Nephron (organoid): ENCODE measurements at regions not wholly inside any gene's neighbourhood (a gene's known extent, or its start where the extent isn't known, plus 50 kb on each side); places are given as distances from the start of the nearest gene placed in this dataset.
A peak's percentile ranks its signal among the peaks of the same experiment; 100 is the strongest.

ENCODE experiments used
- H3K27ac Mint-ChIP-seq, 3 experiments: 2 replicates each; pipeline ENCODE4 v1.8.0; 2020; ENCODE audit warnings: mixed read lengths in 3 of 3, mild to moderate bottlenecking in 2 of 3, moderate library complexity in 1 of 3
- H3K27me3 Mint-ChIP-seq: 2 replicates; pipeline ENCODE4 v1.8.0; 2021; ENCODE audit warnings: low read depth, mild to moderate bottlenecking, moderate library complexity, mixed read lengths
- H3K36me3 Mint-ChIP-seq: 2 replicates; pipeline ENCODE4 v1.8.0; 2020; ENCODE audit warnings: low read depth, mixed read lengths
- H3K4me1 Mint-ChIP-seq: 2 replicates; pipeline ENCODE4 v1.8.0; 2020; ENCODE audit warnings: mixed read lengths
- H3K4me3 Mint-ChIP-seq, 3 experiments: 2 replicates each; pipeline ENCODE4 v1.8.0; 2020; ENCODE audit warnings: mild to moderate bottlenecking in 3 of 3, mixed read lengths in 3 of 3, moderate library complexity in 2 of 3
- H3K9me3 Mint-ChIP-seq: 2 replicates; pipeline ENCODE4 v1.8.0; 2020; ENCODE audit warnings: mixed read lengths
- TF ChIP-seq, protein P1 (sequence below), 3 experiments: fragments of 200-600 bp; sonication (generic); IDR thresholded peaks; one replicate each; pipeline ENCODE4 v1.5.0; 2021; ENCODE audit warnings: antibody characterized with exemption in 3 of 3; ENCODE audit not compliant: unreplicated experiment in 3 of 3

- TF ChIP-seq, protein P1, sequence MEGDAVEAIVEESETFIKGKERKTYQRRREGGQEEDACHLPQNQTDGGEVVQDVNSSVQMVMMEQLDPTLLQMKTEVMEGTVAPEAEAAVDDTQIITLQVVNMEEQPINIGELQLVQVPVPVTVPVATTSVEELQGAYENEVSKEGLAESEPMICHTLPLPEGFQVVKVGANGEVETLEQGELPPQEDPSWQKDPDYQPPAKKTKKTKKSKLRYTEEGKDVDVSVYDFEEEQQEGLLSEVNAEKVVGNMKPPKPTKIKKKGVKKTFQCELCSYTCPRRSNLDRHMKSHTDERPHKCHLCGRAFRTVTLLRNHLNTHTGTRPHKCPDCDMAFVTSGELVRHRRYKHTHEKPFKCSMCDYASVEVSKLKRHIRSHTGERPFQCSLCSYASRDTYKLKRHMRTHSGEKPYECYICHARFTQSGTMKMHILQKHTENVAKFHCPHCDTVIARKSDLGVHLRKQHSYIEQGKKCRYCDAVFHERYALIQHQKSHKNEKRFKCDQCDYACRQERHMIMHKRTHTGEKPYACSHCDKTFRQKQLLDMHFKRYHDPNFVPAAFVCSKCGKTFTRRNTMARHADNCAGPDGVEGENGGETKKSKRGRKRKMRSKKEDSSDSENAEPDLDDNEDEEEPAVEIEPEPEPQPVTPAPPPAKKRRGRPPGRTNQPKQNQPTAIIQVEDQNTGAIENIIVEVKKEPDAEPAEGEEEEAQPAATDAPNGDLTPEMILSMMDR (IDR thresholded peaks at IDR 0.05; ENCODE audit: unreplicated experiment in 3 of 3): no peak
- Mint-ChIP-seq H3K9me3 (no peaks in the 10 kb centered on the region), H3K27ac (no peak overlapping the region), H3K27me3 (peaks cover 66% of the 10 kb centered on the region), H3K36me3 (no peaks in the 10 kb centered on the region), H3K4me1 (no peaks in the 10 kb centered on the region), H3K4me3 (no peak overlapping the region)
Observed at GRCh38 chr15:69842851-69843250, 254.9 kb downstream of the TLE3 start.

- H3K36me3 Mint-ChIP-seq: no peaks in the 10 kb centered on the region
- no peaks in the 10 kb centered on the region for H3K4me1 Mint-ChIP-seq
- no peak overlapping the region for H3K4me3 Mint-ChIP-seq
- peaks cover 67% of the 10 kb centered on the region for H3K27me3 Mint-ChIP-seq
- H3K27ac Mint-ChIP-seq: no peak overlapping the region
- TF ChIP-seq, protein P1 (IDR thresholded peaks at IDR 0.05; ENCODE audit: unreplicated experiment in 3 of 3): no peak
- no peaks in the 10 kb centered on the region for H3K9me3 Mint-ChIP-seq
Observed at GRCh38 chr15:69843276-69843899, 254.3 kb downstream of the TLE3 start.

DNA sequence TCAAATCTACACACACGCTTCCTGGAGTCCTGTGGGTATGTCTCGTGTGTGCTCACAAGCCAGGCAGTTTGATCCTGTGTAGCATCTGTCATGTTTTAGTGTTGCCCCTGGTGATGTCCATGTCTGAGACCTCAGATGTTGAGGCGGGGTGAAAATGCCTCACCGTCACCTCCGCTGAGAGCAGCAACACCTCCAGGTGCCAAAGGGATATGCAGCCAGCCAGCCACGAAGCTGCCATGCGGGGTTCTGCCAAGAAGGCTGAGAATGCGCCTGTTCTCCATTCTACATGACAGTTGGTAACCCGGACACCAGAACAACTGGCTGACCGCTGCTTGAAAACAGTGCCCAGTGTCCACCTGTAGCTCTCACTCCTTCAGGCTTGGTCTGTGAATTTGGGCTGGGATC is 253.8 kb downstream of the TLE3 start:
- no peaks in the 10 kb centered on the region for H3K4me1 Mint-ChIP-seq

DNA sequence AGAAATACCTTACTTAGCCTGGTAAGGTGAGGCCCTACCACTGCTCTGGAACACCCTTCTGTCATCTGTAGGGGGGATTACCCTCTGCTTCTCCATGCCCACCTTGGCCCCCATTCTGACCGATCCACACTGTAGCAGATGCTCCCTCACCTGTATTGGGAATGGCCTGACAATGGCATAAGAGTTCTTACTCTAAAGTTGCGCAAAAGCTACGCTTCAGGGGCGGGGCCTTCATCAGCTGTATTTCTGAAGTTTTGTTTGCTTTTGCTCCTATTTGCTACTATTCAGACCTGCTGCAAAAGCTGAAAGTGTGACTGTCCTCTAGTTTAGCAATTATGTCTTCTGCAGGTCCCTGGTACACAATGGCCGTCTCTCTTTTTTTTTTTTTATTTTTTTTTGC is 252.6 kb downstream of the TLE3 start:
- Mint-ChIP-seq H3K27me3 (peaks cover 70% of the 10 kb centered on the region), H3K9me3 (no peaks in the 10 kb centered on the region), H3K36me3 (no peaks in the 10 kb centered on the region), H3K4me3 (no peak overlapping the region), H3K27ac (no peak overlapping the region), H3K4me1 (no peaks in the 10 kb centered on the region)
- TF ChIP-seq, protein P1 (IDR thresholded peaks at IDR 0.05; ENCODE audit: unreplicated experiment in 3 of 3): no peak

More for the DNA sequence above, 253.8 kb downstream of the TLE3 start:
- Mint-ChIP-seq H3K27me3 (peaks cover 69% of the 10 kb centered on the region), H3K27ac (peak overlapping the region in 1 of 3 experiments; percentile 22), H3K4me3 (no peak overlapping the region), H3K36me3 (no peaks in the 10 kb centered on the region), H3K9me3 (no peaks in the 10 kb centered on the region)
- TF ChIP-seq, protein P1 (IDR thresholded peaks at IDR 0.05; ENCODE audit: unreplicated experiment in 3 of 3): no peak

DNA sequence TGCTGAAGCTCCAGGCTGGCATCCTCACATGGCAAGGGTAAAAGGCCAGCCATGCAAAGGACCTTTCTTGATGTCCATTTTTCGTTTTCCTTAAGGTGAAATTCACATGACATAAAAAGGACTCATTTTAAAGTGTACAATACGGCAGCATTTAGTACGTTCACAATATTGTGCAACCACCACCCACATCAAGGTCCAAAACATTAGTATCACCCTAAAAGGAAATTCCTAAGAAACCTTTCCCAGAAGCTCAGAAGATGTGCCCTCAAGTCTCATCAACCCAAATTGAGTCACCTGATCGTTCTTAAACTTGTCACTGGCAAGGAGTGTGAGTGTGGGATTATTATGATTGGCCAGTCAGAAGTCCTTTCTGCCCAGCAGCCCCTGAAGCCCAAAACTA is 250.1 kb downstream of the TLE3 start:
- Mint-ChIP-seq H3K4me1 (peaks cover 4% of the 10 kb centered on the region), H3K4me3 (no peak overlapping the region), H3K27ac (no peak overlapping the region), H3K9me3 (no peaks in the 10 kb centered on the region), H3K36me3 (no peaks in the 10 kb centered on the region), H3K27me3 (peaks cover 68% of the 10 kb centered on the region)
- TF ChIP-seq, protein P1 (IDR thresholded peaks at IDR 0.05; ENCODE audit: unreplicated experiment in 3 of 3): no peak

GRCh38 chr15:69848096-69848495 is 249.6 kb downstream of the TLE3 start:
- Mint-ChIP-seq H3K4me3 (no peak overlapping the region), H3K4me1 (peaks cover 9% of the 10 kb centered on the region), H3K9me3 (no peaks in the 10 kb centered on the region), H3K27me3 (peaks cover 69% of the 10 kb centered on the region), H3K27ac (no peak overlapping the region), H3K36me3 (no peaks in the 10 kb centered on the region)
- TF ChIP-seq, protein P1 (IDR thresholded peaks at IDR 0.05; ENCODE audit: unreplicated experiment in 3 of 3): no peak
